DMS53 (cell line): ENCODE measurements at regions not wholly inside any gene's neighbourhood (a gene's known extent, or its start where the extent isn't known, plus 50 kb on each side); places are given as distances from the start of the nearest gene placed in this dataset.

Source experiments
- DNase-seq: peaks from one replicate; lab custom pipeline; 2025; lab: John Stamatoyannopoulos, UW

GRCh38 chr20:51156041-51156982, 133.4 kb upstream of the KCNG1 start:
- no peak for DNase-seq

GRCh38 chr20:51154708-51155690, 132.1 kb upstream of the KCNG1 start:
- DNase-seq: no peak

DNA sequence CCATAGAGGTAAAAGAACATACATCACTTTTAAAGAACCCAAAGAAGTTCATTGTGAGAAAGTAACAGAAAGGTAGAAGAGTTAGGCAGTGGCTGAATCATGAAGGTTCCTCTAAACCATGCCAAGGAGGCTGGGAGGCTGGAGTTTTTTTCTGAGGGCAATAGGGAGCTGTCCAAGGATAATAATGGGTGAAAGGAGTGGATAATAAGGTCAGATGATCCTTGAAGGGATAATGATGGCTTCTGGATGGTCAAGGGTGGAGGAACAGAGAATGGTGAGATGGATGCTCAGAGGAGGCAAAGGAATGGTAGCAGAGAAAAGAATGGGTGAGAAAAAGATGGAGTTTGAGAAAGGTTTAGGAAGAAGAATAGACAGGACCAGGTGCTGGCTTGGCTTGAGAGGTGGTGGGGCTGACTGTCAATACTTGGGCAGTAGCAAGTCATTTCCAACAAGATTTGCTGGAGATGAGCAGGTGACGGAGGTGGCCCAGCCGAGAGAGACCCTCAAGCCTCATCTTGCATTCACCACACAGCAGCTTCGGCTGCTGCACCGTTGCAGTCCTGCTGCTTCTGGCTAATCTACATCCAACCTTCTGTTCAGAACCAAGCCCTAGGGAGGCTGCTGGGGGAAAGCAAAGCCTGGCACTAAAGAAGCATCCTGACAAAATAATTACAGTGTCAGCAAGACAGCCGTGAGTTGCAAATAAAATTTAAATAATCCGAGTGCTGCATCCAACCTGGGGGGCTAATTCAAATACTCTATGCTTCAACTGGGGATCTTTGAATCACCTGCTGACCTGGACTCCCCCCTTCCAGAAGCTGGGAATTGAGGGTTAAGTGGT, 131.2 kb upstream of the KCNG1 start:
- no peak for DNase-seq

DNA sequence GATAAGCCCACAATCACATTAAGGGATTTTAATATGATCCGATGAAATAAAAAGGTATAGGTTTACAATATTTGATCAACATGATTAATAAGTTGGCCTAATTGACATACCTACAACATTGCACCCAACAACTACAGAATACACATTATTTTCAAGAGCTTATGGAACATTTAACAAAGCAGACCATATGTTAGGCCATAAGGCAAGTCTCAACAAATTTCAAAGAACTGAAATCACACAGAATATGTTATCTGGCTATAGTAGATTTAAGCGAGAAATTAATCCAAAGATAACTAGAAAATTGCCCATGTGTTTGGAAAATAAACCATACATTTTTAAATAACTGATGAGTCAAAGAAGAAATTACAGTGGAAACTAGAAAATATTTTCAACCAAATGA, 126.0 kb upstream of the KCNG1 start:
- DNase-seq: no peak

DNA sequence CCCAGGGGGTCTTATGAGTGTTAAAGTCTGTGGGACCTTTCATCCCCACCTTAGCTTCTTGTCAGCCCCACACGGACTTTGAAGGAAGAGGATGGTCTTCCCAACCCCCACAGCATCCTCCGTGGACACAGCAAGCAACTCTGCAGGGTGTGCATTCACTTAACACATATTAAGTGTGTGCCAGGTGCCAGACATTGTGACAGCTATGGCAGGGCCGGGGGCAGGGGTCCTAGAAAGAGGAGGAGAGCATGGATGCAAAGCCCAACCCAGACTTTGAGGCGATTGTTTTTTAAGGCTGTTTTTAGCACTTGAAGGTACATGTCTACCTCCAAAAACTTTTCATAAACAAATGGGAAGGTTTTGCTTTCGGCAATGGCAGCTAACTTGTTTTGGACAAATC, 121.6 kb upstream of the KCNG1 start:
- DNase-seq: no peak

DNA sequence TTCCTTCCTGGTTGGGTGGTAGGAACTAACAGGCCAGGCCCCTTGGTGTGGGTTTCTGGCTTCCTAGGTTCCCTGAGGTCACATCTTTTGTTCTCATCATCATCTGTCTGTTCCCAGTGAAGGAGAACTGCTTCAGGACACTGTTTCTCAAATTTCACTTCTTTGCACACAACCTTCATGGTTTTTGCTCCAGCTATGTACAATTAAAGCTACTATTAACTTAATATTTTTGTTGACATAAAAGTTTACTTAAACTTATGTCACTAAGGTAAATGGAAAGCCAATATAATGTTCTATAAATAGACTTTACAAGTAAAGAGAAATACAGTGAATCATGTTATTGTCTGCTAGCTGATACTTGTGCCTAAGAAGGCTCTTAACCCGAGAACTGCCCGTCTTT, 120.7 kb upstream of the KCNG1 start:
- no peak for DNase-seq

- DNase-seq: no peak
These were observed 119.5 kb upstream of the KCNG1 start for GRCh38 chr20:51142448-51142847.

GRCh38 chr20:51140671-51141070, 117.8 kb upstream of the KCNG1 start:
- no peak for DNase-seq

- DNase-seq: no peak
These were observed 117.0 kb upstream of the KCNG1 start for GRCh38 chr20:51139891-51140290.

- DNase-seq: no peak
These were observed 115.7 kb upstream of the KCNG1 start for GRCh38 chr20:51138576-51138975.

DNA sequence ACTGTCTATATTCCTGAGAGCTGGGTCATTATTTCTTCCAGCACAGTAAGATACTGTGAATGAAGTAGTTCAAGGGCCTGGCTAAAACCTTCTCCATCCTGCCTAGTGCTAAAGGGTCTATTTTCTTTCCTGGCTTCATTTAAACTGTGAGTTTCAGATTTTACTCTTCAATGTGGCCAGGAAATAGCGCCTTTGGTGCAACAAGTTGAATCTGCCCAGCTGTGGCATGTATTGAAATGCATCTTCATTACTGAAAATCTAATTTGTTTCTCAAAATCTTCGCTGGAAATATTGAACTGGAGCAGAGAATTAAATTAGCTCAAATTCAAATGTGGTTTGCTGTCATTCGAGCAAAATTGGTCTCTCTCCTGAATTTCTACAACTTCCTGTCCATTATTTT, 114.6 kb upstream of the KCNG1 start:
- no peak for DNase-seq

GRCh38 chr20:51135926-51136715, 113.2 kb upstream of the KCNG1 start:
- no peak for DNase-seq

- DNase-seq: no peak
These were observed 111.5 kb upstream of the KCNG1 start for GRCh38 chr20:51134405-51134804.

DNA sequence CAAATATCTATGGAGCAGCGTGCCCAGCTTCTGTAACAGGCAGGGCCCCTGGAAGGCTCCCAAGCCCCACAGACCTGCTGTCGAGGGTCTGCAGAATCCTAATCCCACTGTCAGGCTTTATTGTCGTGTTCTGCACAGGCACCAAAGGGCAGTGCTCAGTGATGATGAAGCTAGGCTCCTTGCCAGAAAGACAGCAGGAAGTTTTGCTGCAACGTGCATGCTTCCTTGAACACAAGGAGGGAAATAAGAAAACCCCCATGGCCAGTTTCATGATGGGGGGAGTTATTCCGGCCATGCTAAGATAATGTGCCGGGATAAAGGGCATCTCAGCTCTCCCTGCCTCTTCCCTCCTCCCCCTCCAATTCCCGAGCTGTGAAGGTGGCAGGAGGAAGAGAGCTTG, 109.4 kb upstream of the KCNG1 start:
- DNase-seq: no peak

DNA sequence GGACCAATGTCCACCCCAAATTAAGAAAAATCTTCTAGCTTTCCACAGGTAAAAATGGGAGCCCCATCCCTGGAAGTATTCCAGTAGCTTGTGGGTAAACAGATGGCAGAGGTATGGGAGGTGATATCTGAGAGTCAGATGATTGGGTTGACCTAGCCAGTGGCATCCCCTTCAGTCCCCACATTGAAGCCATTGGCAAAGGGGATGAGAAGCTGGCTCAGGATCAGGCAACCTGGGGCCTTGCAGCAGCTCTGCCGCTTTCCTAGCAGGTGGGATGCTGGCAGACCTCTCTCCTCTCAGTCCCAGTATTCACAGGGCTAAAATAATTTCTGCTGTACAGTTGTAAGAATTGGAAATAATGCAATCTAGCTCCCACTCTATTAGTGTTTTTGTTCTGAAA, 108.9 kb upstream of the KCNG1 start:
- no peak for DNase-seq

GRCh38 chr20:51129147-51129776, 106.4 kb upstream of the KCNG1 start:
- DNase-seq: no peak

DNA sequence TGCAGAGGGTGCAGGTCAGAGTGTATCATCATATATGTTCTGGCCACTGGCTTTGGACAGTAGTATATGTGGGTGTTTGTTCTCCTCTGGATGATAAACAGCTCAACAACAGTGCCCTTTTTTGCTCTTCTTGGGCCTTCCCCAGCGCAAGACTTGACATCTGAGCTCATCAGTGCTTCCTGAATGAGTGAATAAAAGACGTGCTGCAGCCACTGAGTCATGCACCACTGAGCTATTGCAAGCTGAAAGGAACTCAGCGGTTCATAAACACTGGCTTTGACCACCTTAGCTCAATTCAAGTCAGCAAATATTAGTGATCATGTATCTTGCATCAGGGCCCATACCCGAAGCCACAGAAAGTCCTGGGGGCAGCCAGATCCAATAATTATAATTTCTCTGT, 105.3 kb upstream of the KCNG1 start:
- DNase-seq: no peak

DNA sequence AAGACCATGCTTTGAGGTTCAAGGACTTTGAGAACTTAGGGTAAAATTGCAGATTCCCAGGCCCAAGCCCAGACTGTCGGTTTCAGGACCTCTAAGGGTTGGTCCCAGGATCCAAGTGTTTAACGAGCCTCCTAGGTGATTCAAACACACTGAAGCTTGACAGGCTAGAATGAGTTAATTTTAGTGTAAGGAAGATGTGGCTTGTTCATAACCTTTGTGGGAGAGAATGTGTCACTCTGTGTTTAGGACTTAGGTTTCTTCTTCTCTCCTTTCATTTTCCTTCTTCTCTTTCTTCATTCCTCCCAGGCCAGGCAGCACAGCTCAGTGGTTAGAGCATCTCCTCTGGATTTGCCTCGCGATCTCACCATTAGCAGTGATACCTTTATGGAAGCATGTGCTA, 104.8 kb upstream of the KCNG1 start:
- DNase-seq: no peak

DNA sequence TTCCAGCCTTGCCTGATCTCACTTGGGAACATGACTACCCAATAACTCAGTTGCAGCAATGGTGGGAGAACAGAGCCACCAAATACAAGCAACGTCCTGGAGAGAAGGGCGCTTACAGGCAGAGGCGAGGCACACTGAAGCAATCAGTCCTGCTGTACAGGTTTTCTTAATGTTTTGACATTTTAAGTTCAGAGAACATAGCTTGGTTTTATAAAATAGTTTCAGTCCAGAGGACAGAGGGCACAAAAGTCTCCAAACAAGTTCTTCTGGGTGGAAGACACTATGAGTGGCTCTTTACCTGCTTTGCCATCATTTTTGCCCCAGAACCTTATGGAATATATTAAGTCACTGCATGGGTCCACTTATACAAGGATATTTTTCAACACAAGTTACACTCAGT, 103.4 kb upstream of the KCNG1 start:
- DNase-seq: no peak

- DNase-seq: no peak
These were observed 102.9 kb upstream of the KCNG1 start for GRCh38 chr20:51125780-51126179.

DNA sequence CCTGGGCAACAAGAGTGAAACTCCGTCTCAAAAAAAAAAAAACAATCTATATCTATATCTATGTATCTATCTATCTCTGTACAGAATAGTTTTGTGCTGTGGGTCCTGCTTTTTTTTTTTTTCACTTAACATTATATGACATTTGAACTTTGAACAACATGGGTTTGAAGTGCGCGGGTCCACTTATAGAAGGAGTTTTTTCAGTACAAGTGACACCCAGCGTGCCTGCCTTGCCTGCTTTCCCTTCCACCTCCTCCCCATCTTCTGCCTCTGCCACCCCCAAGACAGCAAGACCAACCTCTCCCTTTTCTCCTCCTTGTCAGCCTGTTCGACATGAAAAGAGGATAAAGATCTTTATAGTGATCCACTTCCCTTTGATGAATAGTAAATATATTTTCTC, 102.2 kb upstream of the KCNG1 start:
- DNase-seq: no peak
